ENCODE measurements at regions not wholly inside any gene's neighbourhood (a gene's known extent, or its start where the extent isn't known, plus 50 kb on each side); places are given as distances from the start of the nearest gene placed in this dataset.

GRCh38 chr2:12479065-12479601 is 237.6 kb upstream of the TRIB2 start:
- peak; percentile 61 for DNase-seq (ENCODE audit: low read depth)
- TF ChIP-seq MYC (IDR thresholded peaks at IDR 0.05; ENCODE audit: low read depth, low read length) = no peak
- TF ChIP-seq MAX (IDR thresholded peaks at IDR 0.05; ENCODE audit: low read depth, low read length) = no peak
- TF ChIP-seq POLR2A (IDR thresholded peaks at IDR 0.05; ENCODE audit: extremely low read depth, insufficient read length) = no peak
- no peak for TF ChIP-seq CTCF (IDR thresholded peaks at IDR 0.05; ENCODE audit: low read depth, low read length)

DNA sequence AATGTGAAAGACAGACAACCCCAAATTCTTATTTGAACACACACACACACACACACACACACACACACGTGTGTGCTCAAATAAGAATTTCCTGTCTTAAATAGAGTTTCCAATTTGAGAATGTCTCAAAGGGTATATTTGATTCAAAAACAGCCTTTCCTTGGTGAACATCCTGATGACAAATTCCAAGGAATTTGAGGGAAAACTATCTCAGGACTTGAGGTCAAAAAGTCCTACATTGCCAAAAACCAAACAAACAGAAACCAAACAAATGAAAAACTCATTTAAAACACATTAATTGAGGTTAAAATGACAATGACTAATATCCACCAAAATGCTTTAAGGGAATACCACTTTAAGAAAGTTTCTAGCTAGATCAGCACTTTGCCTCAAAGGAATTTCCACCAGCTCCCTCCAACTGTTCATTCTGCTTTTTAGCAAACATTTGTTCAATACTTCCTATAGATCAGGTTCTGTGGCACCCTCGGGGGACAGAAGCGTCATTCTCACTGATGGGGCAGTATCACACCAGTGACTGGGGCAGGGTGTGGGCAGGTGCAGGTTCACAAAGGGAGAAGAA is 232.1 kb upstream of the TRIB2 start:
- TF ChIP-seq POLR2A (IDR thresholded peaks at IDR 0.05; ENCODE audit: extremely low read depth, insufficient read length) (no peak), CTCF (IDR thresholded peaks at IDR 0.05; ENCODE audit: low read depth, low read length) (no peak), MYC (IDR thresholded peaks at IDR 0.05; ENCODE audit: low read depth, low read length) (no peak), MAX (IDR thresholded peaks at IDR 0.05; ENCODE audit: low read depth, low read length) (no peak)
- DNase-seq (ENCODE audit: low read depth) = no peak
- H3K4me3 ChIP-seq (ENCODE audit: low read depth, low read length) = no peak overlapping the region

More at GRCh38 chr2:12479065-12479601, 237.6 kb upstream of the TRIB2 start:
- H3K4me3 ChIP-seq (ENCODE audit: low read depth, low read length) = no peak overlapping the region

DNA sequence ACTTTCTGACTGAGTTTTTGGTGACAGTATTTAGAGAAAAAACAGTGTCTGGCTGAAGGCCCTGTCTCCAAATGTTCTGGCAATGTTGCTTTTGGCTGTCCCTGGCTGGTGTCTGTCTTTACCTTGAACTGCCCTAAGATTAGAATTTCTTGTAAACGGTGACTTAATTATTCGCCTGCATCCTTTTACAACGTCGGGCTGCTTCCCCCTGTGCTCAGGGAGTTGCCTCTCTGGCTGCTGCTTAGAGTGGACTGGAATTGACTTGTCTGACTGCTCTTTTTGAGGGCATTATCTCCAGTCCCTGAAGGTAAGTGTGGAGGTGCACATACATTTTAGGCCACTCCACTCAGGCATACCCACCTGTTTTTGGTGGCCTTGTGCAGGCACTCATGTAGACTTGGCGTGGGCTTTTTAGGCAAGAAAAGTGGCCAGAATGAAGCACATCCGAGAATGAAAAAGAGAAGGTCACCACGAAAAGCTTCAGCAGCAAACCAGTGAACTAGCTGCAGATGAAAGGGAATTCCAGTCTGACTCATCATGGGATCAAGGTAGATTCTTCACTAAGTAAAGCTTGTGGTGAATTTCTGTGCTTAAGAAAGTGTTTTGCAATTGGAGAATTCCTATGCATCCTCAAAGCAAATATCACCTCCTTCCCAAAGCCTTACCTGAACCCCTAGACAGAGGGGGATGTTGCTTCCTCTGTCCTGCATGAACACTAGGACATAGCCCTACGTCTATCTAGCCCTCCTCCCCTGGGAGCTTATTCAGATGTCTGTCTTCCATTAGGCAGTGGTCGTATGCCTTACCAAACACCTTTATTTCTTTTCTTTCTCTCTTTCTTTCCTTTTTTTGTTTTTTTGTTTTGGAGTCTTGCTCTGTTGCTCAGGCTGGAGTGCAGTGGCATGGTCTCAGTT is 230.3 kb upstream of the TRIB2 start:
- no peak for DNase-seq (ENCODE audit: low read depth)
- no peak for TF ChIP-seq POLR2A (IDR thresholded peaks at IDR 0.05; ENCODE audit: extremely low read depth, insufficient read length)
- TF ChIP-seq CTCF (IDR thresholded peaks at IDR 0.05; ENCODE audit: low read depth, low read length) = no peak
- no peak for TF ChIP-seq MAX (IDR thresholded peaks at IDR 0.05; ENCODE audit: low read depth, low read length)
- TF ChIP-seq MYC (IDR thresholded peaks at IDR 0.05; ENCODE audit: low read depth, low read length) = no peak
- H3K4me3 ChIP-seq (ENCODE audit: low read depth, low read length) = no peak overlapping the region

DNA sequence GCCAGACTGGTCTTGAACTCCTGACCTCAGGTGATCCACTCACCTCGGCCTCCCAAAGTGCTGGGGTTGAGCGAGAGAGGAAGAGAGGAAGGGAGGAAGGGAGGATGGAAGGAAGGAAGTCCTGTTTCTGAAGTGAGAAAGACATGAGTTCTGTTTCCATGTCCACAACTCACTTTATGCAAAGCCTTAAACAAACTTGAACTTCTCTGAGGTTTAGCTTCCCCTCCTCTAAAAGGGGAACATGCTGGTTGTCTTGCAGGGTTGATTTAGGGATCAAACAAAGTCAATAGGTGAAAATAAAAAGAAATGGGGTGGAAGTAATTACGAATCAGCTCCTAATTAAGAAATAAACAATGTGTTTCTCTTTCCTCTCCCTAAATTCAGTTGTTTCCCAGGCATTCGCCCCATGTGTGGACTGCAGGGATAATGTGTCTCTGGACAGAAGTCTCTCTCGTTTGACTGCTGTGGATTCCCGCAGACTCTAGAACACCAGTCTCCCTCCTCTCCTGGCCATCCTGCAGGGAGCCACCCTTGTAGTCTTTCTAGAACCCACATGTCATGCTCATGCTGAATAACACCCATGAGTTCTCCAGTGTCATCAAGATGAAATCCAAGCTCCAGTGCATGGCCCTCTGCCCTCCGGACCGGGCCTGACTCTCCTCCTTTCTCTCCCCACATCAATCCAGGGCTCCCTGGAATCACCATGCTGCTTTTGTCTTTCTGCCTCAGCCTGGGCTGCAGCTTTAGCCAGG is 229.3 kb upstream of the TRIB2 start:
- DNase-seq (ENCODE audit: low read depth) = no peak
- no peak for TF ChIP-seq MYC (IDR thresholded peaks at IDR 0.05; ENCODE audit: low read depth, low read length)
- no peak for TF ChIP-seq CTCF (IDR thresholded peaks at IDR 0.05; ENCODE audit: low read depth, low read length)
- no peak for TF ChIP-seq MAX (IDR thresholded peaks at IDR 0.05; ENCODE audit: low read depth, low read length)
- TF ChIP-seq POLR2A (IDR thresholded peaks at IDR 0.05; ENCODE audit: extremely low read depth, insufficient read length) = no peak

More for the DNA sequence above, 229.3 kb upstream of the TRIB2 start:
- no peak overlapping the region for H3K4me3 ChIP-seq (ENCODE audit: low read depth, low read length)
